Uterus (tissue), 3 donors: ENCODE measurements at regions not wholly inside any gene's neighbourhood (a gene's known extent, or its start where the extent isn't known, plus 50 kb on each side); places are given as distances from the start of the nearest gene placed in this dataset.

Source experiments
- DNase-seq, 2 donors: peaks; one replicate each; pipeline ENCODE4 v3.0.0-alpha.2; 2019 to 2020
- H3K27ac ChIP-seq, 2 donors: fragments of 200-600 bp; sonication (generic); 1 replicate in 1 of 2; 2 replicates in 1 of 2; pipeline ENCODE4 v1.5.1; 2016 to 2018
- H3K27me3 ChIP-seq, 2 donors: fragments of 200-600 bp; sonication (generic); one replicate each; pipeline ENCODE4 v1.5.1; 2018 to 2019; ENCODE audit warnings: control low read depth in 1 of 2
- H3K36me3 ChIP-seq, 2 donors: fragments of 200-600 bp; sonication (generic); one replicate each; pipeline ENCODE4 v1.5.1; 2019; ENCODE audit warnings: control low read depth in 1 of 2
- H3K4me1 ChIP-seq, 2 donors: fragments of 200-600 bp; sonication (generic); one replicate each; pipeline ENCODE4 v1.5.1; 2018 to 2019; ENCODE audit warnings: control low read depth in 1 of 2
- H3K4me3 ChIP-seq, 2 donors: fragments of 200-600 bp; sonication (generic); 1 replicate in 1 of 2; 2 replicates in 1 of 2; pipeline ENCODE4 v1.5.1; 2018 to 2019; ENCODE audit warnings: mild to moderate bottlenecking in 1 of 2
- H3K9me3 ChIP-seq, 2 donors: fragments of 200-600 bp; sonication (generic); one replicate each; pipeline ENCODE4 v1.5.1; 2019; ENCODE audit warnings: control low read depth in 1 of 2
- POLR2A ChIP-seq, 2 donors: fragments of 450-650 bp; IDR thresholded peaks; one replicate each; pipeline ENCODE4 v1.6.1; 2016; ENCODE audit warnings: antibody characterized with exemption in 2 of 2, mild to moderate bottlenecking in 1 of 2, moderate library complexity in 1 of 2
- intact Hi-C: fragments of 100-400 bp; cut with DNase I; formaldehyde crosslinking; loops from one replicate; pipeline ENCODE4 v1.15.1; 2023; ENCODE audit warnings: low total_unique reads
- TF ChIP-seq, protein P1 (sequence below), 4 experiments: fragments of 200-600 bp in 2 of 4; fragments of 450-650 bp in 2 of 4; sonication (generic) in 2 of 4; IDR thresholded peaks; one replicate each; pipeline ENCODE4 v1.5.1; 2016 to 2019; ENCODE audit warnings: antibody characterized with exemption in 4 of 4, mild to moderate bottlenecking in 2 of 4, moderate library complexity in 1 of 4
- donor health status: DM: yes; HTN: yes; CAD: no.

DNA sequence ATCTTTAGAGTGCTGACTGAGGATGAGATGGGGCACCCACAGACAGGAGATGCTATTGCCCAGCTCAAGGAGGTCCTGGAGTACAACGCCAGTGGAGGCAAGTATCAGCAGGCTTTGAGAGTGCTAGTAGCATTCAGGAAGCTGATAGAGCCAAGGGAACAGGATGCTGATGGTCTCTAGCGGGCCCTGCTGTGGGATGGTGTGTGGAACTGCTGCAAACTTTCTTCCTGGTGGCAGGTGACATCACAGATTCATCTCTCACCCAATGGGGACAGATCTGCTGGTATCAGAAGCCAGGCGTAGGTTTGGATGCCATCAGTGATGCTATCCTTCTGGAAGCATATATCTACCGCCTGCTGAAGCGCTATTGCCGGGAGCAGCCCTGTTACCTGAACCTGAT is 609.8 kb upstream of the NCAM2 start:
- intact Hi-C loops = no loop called here
- no peak for TF ChIP-seq POLR2A (IDR thresholded peaks at IDR 0.05)
- TF ChIP-seq, protein P1, sequence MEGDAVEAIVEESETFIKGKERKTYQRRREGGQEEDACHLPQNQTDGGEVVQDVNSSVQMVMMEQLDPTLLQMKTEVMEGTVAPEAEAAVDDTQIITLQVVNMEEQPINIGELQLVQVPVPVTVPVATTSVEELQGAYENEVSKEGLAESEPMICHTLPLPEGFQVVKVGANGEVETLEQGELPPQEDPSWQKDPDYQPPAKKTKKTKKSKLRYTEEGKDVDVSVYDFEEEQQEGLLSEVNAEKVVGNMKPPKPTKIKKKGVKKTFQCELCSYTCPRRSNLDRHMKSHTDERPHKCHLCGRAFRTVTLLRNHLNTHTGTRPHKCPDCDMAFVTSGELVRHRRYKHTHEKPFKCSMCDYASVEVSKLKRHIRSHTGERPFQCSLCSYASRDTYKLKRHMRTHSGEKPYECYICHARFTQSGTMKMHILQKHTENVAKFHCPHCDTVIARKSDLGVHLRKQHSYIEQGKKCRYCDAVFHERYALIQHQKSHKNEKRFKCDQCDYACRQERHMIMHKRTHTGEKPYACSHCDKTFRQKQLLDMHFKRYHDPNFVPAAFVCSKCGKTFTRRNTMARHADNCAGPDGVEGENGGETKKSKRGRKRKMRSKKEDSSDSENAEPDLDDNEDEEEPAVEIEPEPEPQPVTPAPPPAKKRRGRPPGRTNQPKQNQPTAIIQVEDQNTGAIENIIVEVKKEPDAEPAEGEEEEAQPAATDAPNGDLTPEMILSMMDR (IDR thresholded peaks at IDR 0.05) = no peak
- H3K9me3 ChIP-seq = no peaks in the 10 kb centered on the region

DNA sequence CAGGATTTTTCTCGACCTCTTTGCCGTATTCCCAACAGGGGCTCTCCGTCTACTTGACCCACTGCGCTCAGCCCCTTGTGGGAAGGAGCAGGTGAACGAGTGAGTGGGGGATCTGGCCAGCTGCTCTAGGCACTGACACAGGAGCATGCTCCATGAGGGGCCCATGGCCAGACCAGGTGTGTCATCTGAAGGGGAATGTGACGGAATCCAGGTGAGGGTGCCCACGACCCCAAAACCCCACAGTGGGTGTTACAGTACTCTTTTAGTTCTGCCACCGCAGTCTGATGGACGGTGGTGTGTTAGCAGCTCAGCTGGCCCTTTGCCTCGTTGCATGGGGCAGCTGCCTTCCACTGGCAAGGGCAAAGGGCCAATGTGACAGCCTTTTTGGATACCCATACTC is 601.4 kb upstream of the NCAM2 start:
- TF ChIP-seq, protein P1 (IDR thresholded peaks at IDR 0.05) = no peak
- no peak for TF ChIP-seq POLR2A (IDR thresholded peaks at IDR 0.05)
- no peak overlapping the region for H3K4me3 ChIP-seq
- no peaks in the 10 kb centered on the region for H3K9me3 ChIP-seq
- intact Hi-C loops = no loop called here
- H3K36me3 ChIP-seq = no peaks in the 10 kb centered on the region
- DNase-seq = no peak
- no peak overlapping the region for H3K27ac ChIP-seq
- no peaks in the 10 kb centered on the region for H3K27me3 ChIP-seq
- H3K4me1 ChIP-seq = no peaks in the 10 kb centered on the region

More for the DNA sequence above, 609.8 kb upstream of the NCAM2 start:
- no peak for DNase-seq
- Histone ChIP-seq H3K4me1 (no peaks in the 10 kb centered on the region), H3K4me3 (no peak overlapping the region), H3K27me3 (no peaks in the 10 kb centered on the region), H3K36me3 (no peaks in the 10 kb centered on the region), H3K27ac (no peak overlapping the region)

DNA sequence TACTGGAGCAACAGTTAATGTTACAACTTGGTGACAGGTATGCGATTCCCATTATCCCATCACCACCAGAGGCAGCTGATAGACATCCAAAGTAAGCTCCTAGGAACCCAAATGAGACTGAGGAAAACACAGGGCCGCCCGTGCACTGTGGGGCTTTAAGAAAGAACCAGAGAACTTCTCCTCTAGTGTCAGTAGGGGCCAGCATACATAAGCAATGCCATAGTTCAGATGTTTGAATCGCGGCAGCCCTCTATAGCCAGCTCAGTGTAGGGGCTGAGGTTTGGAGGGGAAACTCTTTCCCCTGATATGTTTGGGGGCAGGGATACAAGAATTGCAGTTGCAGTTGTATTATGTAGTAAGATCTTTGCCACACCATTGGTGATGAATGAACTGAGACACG is 593.3 kb upstream of the NCAM2 start:
- TF ChIP-seq, protein P1 (IDR thresholded peaks at IDR 0.05) = no peak
- TF ChIP-seq POLR2A (IDR thresholded peaks at IDR 0.05) = no peak
- DNase-seq = no peak
- H3K4me1 ChIP-seq = no peaks in the 10 kb centered on the region
- no peak overlapping the region for H3K27ac ChIP-seq
- intact Hi-C loops = no loop called here
- H3K36me3 ChIP-seq = no peaks in the 10 kb centered on the region
- H3K4me3 ChIP-seq = no peak overlapping the region
- no peaks in the 10 kb centered on the region for H3K27me3 ChIP-seq
- H3K9me3 ChIP-seq = no peaks in the 10 kb centered on the region

DNA sequence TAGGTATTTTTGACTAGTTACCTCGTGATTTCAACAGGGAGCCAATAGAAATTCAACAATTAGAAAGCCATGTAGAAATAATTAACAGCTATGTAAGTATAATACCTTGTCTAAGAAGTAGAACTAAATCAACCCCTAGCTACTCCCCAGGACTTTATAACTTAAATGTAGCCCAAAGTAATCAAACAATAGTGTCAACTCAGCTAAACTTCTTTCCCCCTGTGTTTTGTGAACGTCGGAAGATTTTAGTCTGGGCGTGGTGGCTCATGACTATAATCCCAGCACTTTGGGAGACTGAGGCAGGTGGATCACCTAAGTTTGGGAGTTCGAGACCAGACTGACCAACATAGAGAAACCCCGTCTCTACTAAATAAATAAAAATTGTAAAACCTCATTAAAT is 579.9 kb upstream of the NCAM2 start:
- intact Hi-C loops = no loop called here
- Histone ChIP-seq H3K36me3 (no peaks in the 10 kb centered on the region), H3K4me3 (no peak overlapping the region), H3K27me3 (no peaks in the 10 kb centered on the region), H3K4me1 (no peaks in the 10 kb centered on the region), H3K9me3 (no peaks in the 10 kb centered on the region), H3K27ac (no peak overlapping the region)
- no peak for DNase-seq
- TF ChIP-seq POLR2A (IDR thresholded peaks at IDR 0.05) = no peak
- TF ChIP-seq, protein P1 (IDR thresholded peaks at IDR 0.05) = no peak

DNA sequence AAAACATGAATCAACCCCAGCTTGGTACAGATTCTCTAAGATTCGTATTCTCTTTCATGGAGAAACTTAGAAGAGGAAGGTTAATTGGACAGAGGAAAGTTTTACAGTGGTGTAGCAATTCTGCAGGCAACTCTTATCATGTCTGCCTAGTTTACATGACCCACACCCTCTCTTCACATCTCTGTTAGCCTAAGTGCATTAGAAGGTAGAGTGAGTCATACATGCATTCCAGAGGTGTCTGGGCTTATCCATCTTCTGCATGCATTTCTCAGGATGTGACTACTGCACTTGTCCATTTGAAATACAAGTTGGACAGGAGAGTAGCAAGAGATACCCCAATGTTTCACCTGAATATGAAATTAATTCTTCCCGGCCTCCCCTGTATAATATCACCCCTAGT is 578.4 kb upstream of the NCAM2 start:
- no peak for DNase-seq
- Histone ChIP-seq H3K36me3 (no peaks in the 10 kb centered on the region), H3K9me3 (no peaks in the 10 kb centered on the region), H3K4me1 (no peaks in the 10 kb centered on the region), H3K27me3 (no peaks in the 10 kb centered on the region), H3K4me3 (no peak overlapping the region), H3K27ac (no peak overlapping the region)
- intact Hi-C loops = no loop called here
- TF ChIP-seq, protein P1 (IDR thresholded peaks at IDR 0.05) = no peak
- no peak for TF ChIP-seq POLR2A (IDR thresholded peaks at IDR 0.05)
